Tibial artery (tissue), 4 donors: ENCODE measurements at regions not wholly inside any gene's neighbourhood (a gene's known extent, or its start where the extent isn't known, plus 50 kb on each side); places are given as distances from the start of the nearest gene placed in this dataset.

ENCODE experiments used
- DNase-seq, 2 donors: peaks; one replicate each; pipeline ENCODE4 v3.0.0-alpha.2; 2019
- H3K27ac ChIP-seq, 2 donors: fragments of 200-600 bp; sonication (generic) in 1 of 2; 1 replicate in 1 of 2; 2 replicates in 1 of 2; pipeline ENCODE4 v1.5.1; 2018 to 2019; ENCODE audit warnings: mild to moderate bottlenecking in 1 of 2
- H3K27me3 ChIP-seq, 2 donors: fragments of 200-600 bp; sonication (generic) in 1 of 2; one replicate each; pipeline versions ENCODE4 v1.5.1 to v1.6.0; 2016 to 2019
- H3K36me3 ChIP-seq, 3 donors: fragments of 200-600 bp; sonication (generic) in 2 of 3; one replicate each; pipeline ENCODE4 v1.5.1; 2016 to 2019; ENCODE audit warnings: mild to moderate bottlenecking in 2 of 3
- H3K4me1 ChIP-seq, 4 donors: fragments of 200-600 bp; sonication (generic) in 2 of 4; 1 replicate in 3 of 4; 2 replicates in 1 of 4; pipeline ENCODE4 v1.5.1; 2016 to 2019
- H3K4me3 ChIP-seq, 2 donors: fragments of 200-600 bp; sonication (generic) in 1 of 2; 1 replicate in 1 of 2; 2 replicates in 1 of 2; pipeline ENCODE4 v1.5.1; 2018 to 2019; ENCODE audit warnings: mild to moderate bottlenecking in 2 of 2
- H3K9me3 ChIP-seq, 3 donors: fragments of 200-600 bp; sonication (generic) in 1 of 3; one replicate each; pipeline ENCODE4 v1.5.1; 2016 to 2019
- CTCF ChIP-seq, 2 experiments: fragments of 200-600 bp in 1 of 2; fragments of 450-650 bp in 1 of 2; IDR thresholded peaks; one replicate each; pipeline ENCODE4 v1.5.1; 2017 to 2019; ENCODE audit warnings: antibody characterized with exemption in 2 of 2, mild to moderate bottlenecking in 1 of 2, moderate library complexity in 1 of 2
- intact Hi-C: fragments of 100-400 bp; cut with DNase I; formaldehyde crosslinking; loops from one replicate; pipeline ENCODE4 v1.15.0; 2023; ENCODE audit warnings: low total_unique reads

GRCh38 chr17:52378860-52379259 lies 220.3 kb upstream of the CA10 start:
- no peaks in the 10 kb centered on the region for H3K9me3 ChIP-seq
- H3K4me3 ChIP-seq = no peak overlapping the region
- no peaks in the 10 kb centered on the region for H3K4me1 ChIP-seq
- no peak for DNase-seq
- no peak overlapping the region for H3K27ac ChIP-seq
- no peak for TF ChIP-seq CTCF (IDR thresholded peaks at IDR 0.05)
- no peaks in the 10 kb centered on the region for H3K36me3 ChIP-seq
- intact Hi-C loops = no loop called here
- H3K27me3 ChIP-seq = no peaks in the 10 kb centered on the region

GRCh38 chr17:52376137-52376536 lies 217.6 kb upstream of the CA10 start:
- H3K36me3 ChIP-seq = no peaks in the 10 kb centered on the region
- no peaks in the 10 kb centered on the region for H3K4me1 ChIP-seq
- intact Hi-C loops = no loop called here
- TF ChIP-seq CTCF (IDR thresholded peaks at IDR 0.05) = no peak
- H3K4me3 ChIP-seq = no peak overlapping the region
- no peak overlapping the region for H3K27ac ChIP-seq
- no peak for DNase-seq
- no peaks in the 10 kb centered on the region for H3K27me3 ChIP-seq
- H3K9me3 ChIP-seq = no peaks in the 10 kb centered on the region

DNA sequence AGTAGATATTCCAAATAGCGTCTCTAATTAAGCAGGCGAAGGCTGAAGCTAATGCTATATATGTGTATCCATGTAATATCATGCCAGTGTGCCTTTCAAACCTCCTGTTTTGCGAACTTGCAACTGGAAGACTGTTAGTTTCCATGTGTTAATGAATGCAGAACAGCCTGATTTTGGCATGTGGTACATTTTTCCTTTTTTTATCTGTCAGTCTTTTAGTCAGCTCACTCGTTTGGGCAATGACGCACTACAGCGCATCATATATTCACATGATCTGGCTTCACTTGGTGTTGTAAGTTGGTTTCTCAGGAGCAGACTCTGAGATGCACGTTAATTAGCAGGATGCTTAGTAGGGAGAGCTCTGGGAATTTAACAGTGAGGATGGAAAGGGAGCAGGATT lies 210.4 kb upstream of the CA10 start:
- Histone ChIP-seq H3K4me3 (no peak overlapping the region), H3K9me3 (no peaks in the 10 kb centered on the region), H3K36me3 (no peaks in the 10 kb centered on the region), H3K27ac (no peak overlapping the region), H3K27me3 (no peaks in the 10 kb centered on the region), H3K4me1 (no peaks in the 10 kb centered on the region)
- TF ChIP-seq CTCF (IDR thresholded peaks at IDR 0.05) = no peak
- DNase-seq = no peak
- intact Hi-C loops = no loop called here

DNA sequence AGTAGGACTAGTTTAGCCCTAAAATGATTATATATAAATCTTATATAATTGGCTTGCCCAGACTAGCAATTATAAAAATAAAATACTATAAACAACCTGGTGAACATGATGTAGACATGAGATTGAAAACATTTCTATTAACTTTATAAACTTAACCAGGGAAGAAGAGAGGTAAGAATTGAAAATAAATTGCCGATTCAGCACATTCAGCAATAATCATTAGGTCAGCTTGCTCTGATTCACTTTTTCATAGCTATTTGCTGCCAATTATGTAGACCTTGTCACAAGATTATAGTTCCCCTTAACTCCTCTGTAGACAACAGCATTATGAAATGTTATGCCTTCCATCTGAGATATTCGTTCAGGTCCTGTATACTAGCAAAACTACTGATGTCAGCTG lies 199.3 kb upstream of the CA10 start:
- Histone ChIP-seq H3K4me1 (no peaks in the 10 kb centered on the region), H3K9me3 (peaks cover 3 to 6% (median 5%) of the 10 kb centered on the region in 3 donors), H3K36me3 (no peaks in the 10 kb centered on the region), H3K27ac (no peak overlapping the region), H3K27me3 (no peaks in the 10 kb centered on the region), H3K4me3 (no peak overlapping the region)
- intact Hi-C loops = no loop called here
- DNase-seq = no peak
- TF ChIP-seq CTCF (IDR thresholded peaks at IDR 0.05) = no peak

DNA sequence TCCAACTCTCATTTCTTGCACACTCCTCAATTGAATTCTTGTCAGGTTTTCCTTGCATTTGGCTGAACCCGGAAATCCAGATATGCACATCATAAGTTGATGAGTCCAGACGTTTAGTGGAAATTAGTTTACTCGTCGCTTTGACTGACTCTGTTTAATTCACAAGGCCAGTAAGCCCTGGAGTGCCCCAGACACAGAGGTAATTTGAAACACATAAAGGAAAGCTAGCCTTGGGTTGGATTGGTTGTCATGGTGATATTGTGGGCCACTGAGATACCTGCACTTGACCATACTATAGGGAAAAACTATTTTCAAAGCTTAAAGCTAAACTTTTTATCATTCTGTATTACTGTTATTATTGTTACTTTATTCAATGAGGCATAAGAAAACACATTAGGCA lies 178.3 kb upstream of the CA10 start:
- no peak overlapping the region for H3K4me3 ChIP-seq
- intact Hi-C loops = no loop called here

More for the DNA sequence above, 178.3 kb upstream of the CA10 start:
- no peaks in the 10 kb centered on the region for H3K36me3 ChIP-seq
- no peak for TF ChIP-seq CTCF (IDR thresholded peaks at IDR 0.05)
- H3K4me1 ChIP-seq = no peaks in the 10 kb centered on the region
- no peaks in the 10 kb centered on the region for H3K9me3 ChIP-seq
- H3K27me3 ChIP-seq = no peaks in the 10 kb centered on the region
- H3K27ac ChIP-seq = no peak overlapping the region
- DNase-seq = no peak
